ENCODE measurements at regions not wholly inside any gene's neighbourhood (a gene's known extent, or its start where the extent isn't known, plus 50 kb on each side); places are given as distances from the start of the nearest gene placed in this dataset.

GRCh38 chr2:142300517-142300916, 169.7 kb upstream of the LRP1B start:
- TF ChIP-seq TAF1 (IDR thresholded peaks at IDR 0.05; ENCODE audit: borderline replicate concordance, insufficient read depth, low read length) (no peak), REST (IDR thresholded peaks at IDR 0.05; ENCODE audit: insufficient read depth in 1 of 2, low read depth in 2 of 2, low read length in 2 of 2) (no peak), POLR2AphosphoS5 (IDR thresholded peaks at IDR 0.05; ENCODE audit: low read depth, low read length) (no peak)
